GM21786 (cell line): ENCODE measurements at regions not wholly inside any gene's neighbourhood (a gene's known extent, or its start where the extent isn't known, plus 50 kb on each side); places are given as distances from the start of the nearest gene placed in this dataset.
"Not testable (repeated sequence)": the region's sequence is repeated elsewhere in the genome, so short reads cannot be mapped to it uniquely, and the experiment has no call there.

Experiments
- ATAC-seq: cut with Tn5 transposase; IDR thresholded peaks from one replicate; pipeline ENCODE4 v1.9.1; 2021; ENCODE audit not compliant: unreplicated experiment

GRCh38 chr3:181974198-181974597 lies 262.5 kb downstream of the SOX2 start:
- no peak for ATAC-seq

GRCh38 chr3:181976526-181976925 lies 264.8 kb downstream of the SOX2 start:
- ATAC-seq = no peak

- no peak for ATAC-seq
These were observed 273.7 kb downstream of the SOX2 start for GRCh38 chr3:181985386-181985785.

GRCh38 chr3:181987736-181988135 lies 276.0 kb downstream of the SOX2 start:
- ATAC-seq = no peak

- no peak for ATAC-seq
These were observed 287.1 kb downstream of the SOX2 start for GRCh38 chr3:181998828-181999227.

GRCh38 chr3:181999314-181999713 lies 287.6 kb downstream of the SOX2 start:
- peak; percentile 72 for ATAC-seq

- ATAC-seq = no peak
These were observed 288.7 kb downstream of the SOX2 start for GRCh38 chr3:182000447-182000846.

- no peak for ATAC-seq
These were observed 293.5 kb downstream of the SOX2 start for GRCh38 chr3:182005219-182005618.

- ATAC-seq = no peak
These were observed 294.0 kb downstream of the SOX2 start for GRCh38 chr3:182005701-182006100.

- no peak for ATAC-seq
These were observed 294.7 kb downstream of the SOX2 start for GRCh38 chr3:182006431-182006830.

GRCh38 chr3:182007441-182007840 lies 295.7 kb downstream of the SOX2 start:
- no peak for ATAC-seq

- ATAC-seq = no peak
These were observed 306.6 kb downstream of the SOX2 start for GRCh38 chr3:182018361-182018760.

GRCh38 chr3:182019926-182020325 lies 308.2 kb downstream of the SOX2 start:
- no peak for ATAC-seq

- no peak for ATAC-seq
These were observed 312.1 kb downstream of the SOX2 start for GRCh38 chr3:182023843-182024242.

GRCh38 chr3:182027366-182027765 lies 315.6 kb downstream of the SOX2 start:
- ATAC-seq = no peak

GRCh38 chr3:182028081-182028480 lies 316.4 kb downstream of the SOX2 start:
- no peak for ATAC-seq

- not testable (repeated sequence) for ATAC-seq
These were observed 322.5 kb downstream of the SOX2 start for GRCh38 chr3:182034231-182034630.

- ATAC-seq = no peak
These were observed 323.6 kb downstream of the SOX2 start for GRCh38 chr3:182035324-182035723.

- no peak for ATAC-seq
These were observed 324.7 kb downstream of the SOX2 start for GRCh38 chr3:182036382-182036781.

GRCh38 chr3:182041668-182042291 lies 330.1 kb downstream of the SOX2 start:
- ATAC-seq = no peak

- no peak for ATAC-seq
These were observed 334.0 kb downstream of the SOX2 start for GRCh38 chr3:182045736-182046135.

GRCh38 chr3:182046166-182046764 lies 334.5 kb downstream of the SOX2 start:
- no peak for ATAC-seq

- ATAC-seq = no peak
These were observed 339.2 kb downstream of the SOX2 start for GRCh38 chr3:182050932-182051331.
